ENCODE measurements at regions not wholly inside any gene's neighbourhood (a gene's known extent, or its start where the extent isn't known, plus 50 kb on each side); places are given as distances from the start of the nearest gene placed in this dataset.
"Not testable (repeated sequence)": the region's sequence is repeated elsewhere in the genome, so short reads cannot be mapped to it uniquely, and the experiment has no call there.

GRCh38 chr15:20048189-20048588, 493.4 kb downstream of the GOLGA6L6 start:
- not testable (repeated sequence) for H3K4me3 Mint-ChIP-seq, H3K27ac Mint-ChIP-seq

GRCh38 chr15:20045165-20045564, 496.4 kb downstream of the GOLGA6L6 start:
- intact Hi-C loops (cut with micrococcal nuclease); H3K9me3 Mint-ChIP-seq; DNase-seq; CTCF ChIA-PET; H3K27me3 Mint-ChIP-seq (ENCODE audit: low read depth); H3K36me3 Mint-ChIP-seq (ENCODE audit: low read depth); H3K4me1 Mint-ChIP-seq (ENCODE audit: low read depth); H3K27ac Mint-ChIP-seq; H3K4me3 Mint-ChIP-seq: not testable (repeated sequence)

More at GRCh38 chr15:20048189-20048588, 493.4 kb downstream of the GOLGA6L6 start:
- H3K27me3 Mint-ChIP-seq (ENCODE audit: low read depth); CTCF ChIA-PET; DNase-seq; intact Hi-C loops (cut with micrococcal nuclease); H3K4me1 Mint-ChIP-seq (ENCODE audit: low read depth); H3K9me3 Mint-ChIP-seq; H3K36me3 Mint-ChIP-seq (ENCODE audit: low read depth): not testable (repeated sequence)

- H3K27me3 Mint-ChIP-seq (ENCODE audit: low read depth); CTCF ChIA-PET; intact Hi-C loops (cut with micrococcal nuclease); H3K9me3 Mint-ChIP-seq; DNase-seq; H3K4me1 Mint-ChIP-seq (ENCODE audit: low read depth); H3K27ac Mint-ChIP-seq; H3K4me3 Mint-ChIP-seq; H3K36me3 Mint-ChIP-seq (ENCODE audit: low read depth): not testable (repeated sequence)
These were observed 500.9 kb downstream of the GOLGA6L6 start for GRCh38 chr15:20040691-20041090.

- CTCF ChIA-PET; H3K36me3 Mint-ChIP-seq (ENCODE audit: low read depth); H3K9me3 Mint-ChIP-seq; DNase-seq; H3K4me3 Mint-ChIP-seq; H3K27me3 Mint-ChIP-seq (ENCODE audit: low read depth); H3K4me1 Mint-ChIP-seq (ENCODE audit: low read depth); intact Hi-C loops (cut with micrococcal nuclease); H3K27ac Mint-ChIP-seq: not testable (repeated sequence)
These were observed 516.6 kb downstream of the GOLGA6L6 start for GRCh38 chr15:20025040-20025439.

- H3K4me3 Mint-ChIP-seq; H3K27me3 Mint-ChIP-seq (ENCODE audit: low read depth); CTCF ChIA-PET; H3K9me3 Mint-ChIP-seq; DNase-seq; H3K36me3 Mint-ChIP-seq (ENCODE audit: low read depth); intact Hi-C loops (cut with micrococcal nuclease); H3K4me1 Mint-ChIP-seq (ENCODE audit: low read depth); H3K27ac Mint-ChIP-seq: not testable (repeated sequence)
These were observed 519.3 kb downstream of the GOLGA6L6 start for GRCh38 chr15:20022349-20022748.

GRCh38 chr15:20021351-20021750, 520.2 kb downstream of the GOLGA6L6 start:
- DNase-seq; H3K4me3 Mint-ChIP-seq; H3K36me3 Mint-ChIP-seq (ENCODE audit: low read depth); H3K27ac Mint-ChIP-seq; H3K9me3 Mint-ChIP-seq; H3K27me3 Mint-ChIP-seq (ENCODE audit: low read depth); H3K4me1 Mint-ChIP-seq (ENCODE audit: low read depth); intact Hi-C loops (cut with micrococcal nuclease); CTCF ChIA-PET: not testable (repeated sequence)

GRCh38 chr15:20020588-20020987, 521.0 kb downstream of the GOLGA6L6 start:
- CTCF ChIA-PET; H3K27ac Mint-ChIP-seq; DNase-seq; H3K36me3 Mint-ChIP-seq (ENCODE audit: low read depth); H3K27me3 Mint-ChIP-seq (ENCODE audit: low read depth); intact Hi-C loops (cut with micrococcal nuclease); H3K4me3 Mint-ChIP-seq; H3K9me3 Mint-ChIP-seq; H3K4me1 Mint-ChIP-seq (ENCODE audit: low read depth): not testable (repeated sequence)

- H3K4me3 Mint-ChIP-seq; H3K27ac Mint-ChIP-seq; H3K4me1 Mint-ChIP-seq (ENCODE audit: low read depth); H3K27me3 Mint-ChIP-seq (ENCODE audit: low read depth); DNase-seq; H3K36me3 Mint-ChIP-seq (ENCODE audit: low read depth); H3K9me3 Mint-ChIP-seq; CTCF ChIA-PET; intact Hi-C loops (cut with micrococcal nuclease): not testable (repeated sequence)
These were observed 521.8 kb downstream of the GOLGA6L6 start for GRCh38 chr15:20019758-20020157.

- H3K4me3 Mint-ChIP-seq; H3K27me3 Mint-ChIP-seq (ENCODE audit: low read depth); H3K27ac Mint-ChIP-seq; intact Hi-C loops (cut with micrococcal nuclease); H3K36me3 Mint-ChIP-seq (ENCODE audit: low read depth); CTCF ChIA-PET; H3K4me1 Mint-ChIP-seq (ENCODE audit: low read depth); DNase-seq; H3K9me3 Mint-ChIP-seq: not testable (repeated sequence)
These were observed 524.0 kb downstream of the GOLGA6L6 start for GRCh38 chr15:20017581-20017980.

- H3K36me3 Mint-ChIP-seq (ENCODE audit: low read depth); H3K27me3 Mint-ChIP-seq (ENCODE audit: low read depth); H3K4me1 Mint-ChIP-seq (ENCODE audit: low read depth); H3K4me3 Mint-ChIP-seq; CTCF ChIA-PET; intact Hi-C loops (cut with micrococcal nuclease); H3K9me3 Mint-ChIP-seq; H3K27ac Mint-ChIP-seq; DNase-seq: not testable (repeated sequence)
These were observed 524.7 kb downstream of the GOLGA6L6 start for GRCh38 chr15:20016941-20017340.

GRCh38 chr15:20012837-20013236, 528.8 kb downstream of the GOLGA6L6 start:
- H3K27ac Mint-ChIP-seq; H3K36me3 Mint-ChIP-seq (ENCODE audit: low read depth); CTCF ChIA-PET; H3K27me3 Mint-ChIP-seq (ENCODE audit: low read depth); H3K4me1 Mint-ChIP-seq (ENCODE audit: low read depth); H3K9me3 Mint-ChIP-seq; intact Hi-C loops (cut with micrococcal nuclease); H3K4me3 Mint-ChIP-seq; DNase-seq: not testable (repeated sequence)

GRCh38 chr15:20010759-20011158, 530.8 kb downstream of the GOLGA6L6 start:
- H3K4me1 Mint-ChIP-seq (ENCODE audit: low read depth); H3K4me3 Mint-ChIP-seq; DNase-seq; H3K9me3 Mint-ChIP-seq; CTCF ChIA-PET; intact Hi-C loops (cut with micrococcal nuclease); H3K36me3 Mint-ChIP-seq (ENCODE audit: low read depth); H3K27me3 Mint-ChIP-seq (ENCODE audit: low read depth); H3K27ac Mint-ChIP-seq: not testable (repeated sequence)

- CTCF ChIA-PET; DNase-seq; H3K4me1 Mint-ChIP-seq (ENCODE audit: low read depth); H3K27ac Mint-ChIP-seq; intact Hi-C loops (cut with micrococcal nuclease); H3K36me3 Mint-ChIP-seq (ENCODE audit: low read depth); H3K9me3 Mint-ChIP-seq; H3K4me3 Mint-ChIP-seq; H3K27me3 Mint-ChIP-seq (ENCODE audit: low read depth): not testable (repeated sequence)
These were observed 532.0 kb downstream of the GOLGA6L6 start for GRCh38 chr15:20009619-20010018.

GRCh38 chr15:20007338-20007737, 534.3 kb downstream of the GOLGA6L6 start:
- DNase-seq; intact Hi-C loops (cut with micrococcal nuclease); H3K9me3 Mint-ChIP-seq; H3K36me3 Mint-ChIP-seq (ENCODE audit: low read depth); CTCF ChIA-PET; H3K4me3 Mint-ChIP-seq; H3K27ac Mint-ChIP-seq; H3K27me3 Mint-ChIP-seq (ENCODE audit: low read depth); H3K4me1 Mint-ChIP-seq (ENCODE audit: low read depth): not testable (repeated sequence)
